ENCODE measurements at regions not wholly inside any gene's neighbourhood (a gene's known extent, or its start where the extent isn't known, plus 50 kb on each side); places are given as distances from the start of the nearest gene placed in this dataset.

GRCh38 chr2:12338946-12339697 is 377.6 kb upstream of the TRIB2 start:
- TF ChIP-seq CTCF (IDR thresholded peaks at IDR 0.05) (no peak), POLR2A (IDR thresholded peaks at IDR 0.05) (no peak)
